Mesenchymal stem cell (in vitro differentiated cells and primary cell): ENCODE measurements at regions not wholly inside any gene's neighbourhood (a gene's known extent, or its start where the extent isn't known, plus 50 kb on each side); places are given as distances from the start of the nearest gene placed in this dataset.

Experiments used
- DNase-seq: peaks from one replicate; pipeline ENCODE4 v3.0.0-alpha.2; 2013
- H2AFZ ChIP-seq: one replicate; pipeline ENCODE4 v1.6.1; 2013; ENCODE audit warnings: low read depth, mild to moderate bottlenecking, control low read depth, inconsistent platforms, low read length, moderate library complexity
- H2AK5ac ChIP-seq: 2 replicates; pipeline ENCODE4 v1.6.1; 2013; ENCODE audit warnings: low read length, moderate library complexity, mild to moderate bottlenecking, inconsistent platforms; ENCODE audit not compliant: severe bottlenecking
- H2BK120ac ChIP-seq: one replicate; pipeline ENCODE4 v1.6.1; 2013; ENCODE audit warnings: low read depth, mild to moderate bottlenecking, inconsistent platforms, low read length, moderate library complexity
- H2BK12ac ChIP-seq, 2 experiments: one replicate each; pipeline ENCODE4 v1.6.1; 2013; ENCODE audit warnings: inconsistent platforms in 2 of 2, low read length in 2 of 2, mild to moderate bottlenecking in 2 of 2, moderate library complexity in 2 of 2, control low read depth in 1 of 2
- H2BK15ac ChIP-seq: one replicate; pipeline ENCODE4 v1.6.1; 2013; ENCODE audit warnings: mild to moderate bottlenecking, low read depth, inconsistent platforms; ENCODE audit not compliant: poor library complexity, severe bottlenecking
- H2BK5ac ChIP-seq: 2 replicates; pipeline ENCODE4 v1.6.1; 2013; ENCODE audit warnings: low read depth, mild to moderate bottlenecking, low read length, control low read depth, inconsistent platforms; ENCODE audit not compliant: poor library complexity, severe bottlenecking
- H3K14ac ChIP-seq, 2 experiments: one replicate each; pipeline ENCODE4 v1.6.1; 2013; ENCODE audit warnings: inconsistent platforms in 2 of 2, low read length in 2 of 2, control low read depth in 1 of 2, mild to moderate bottlenecking in 1 of 2, moderate library complexity in 1 of 2
- H3K18ac ChIP-seq, 2 experiments: one replicate each; pipeline ENCODE4 v1.6.1; 2013; ENCODE audit warnings: inconsistent platforms in 2 of 2, low read length in 2 of 2, control low read depth in 1 of 2, low read depth in 1 of 2, mild to moderate bottlenecking in 1 of 2
- H3K23ac ChIP-seq, 2 experiments: one replicate each; pipeline ENCODE4 v1.6.1; 2013; ENCODE audit warnings: inconsistent platforms in 2 of 2, low read length in 2 of 2, mild to moderate bottlenecking in 2 of 2, moderate library complexity in 2 of 2, control low read depth in 1 of 2
- H3K27ac ChIP-seq: 2 replicates; pipeline ENCODE4 v1.5.1; 2013; ENCODE audit warnings: mild to moderate bottlenecking, moderate library complexity, low read length, control low read depth, inconsistent platforms; ENCODE audit not compliant: poor library complexity, severe bottlenecking
- H3K27me3 ChIP-seq, 2 experiments: 2 replicates each; pipeline versions ENCODE4 v1.6.1 to v1.7.0; 2013; ENCODE audit warnings: low read length in 2 of 2, mild to moderate bottlenecking in 2 of 2, moderate library complexity in 2 of 2, control low read depth in 1 of 2, inconsistent platforms in 1 of 2; ENCODE audit not compliant: control insufficient read depth in 1 of 2, insufficient read depth in 1 of 2
- H3K36me3 ChIP-seq, 2 experiments: 2 replicates each; pipeline versions ENCODE4 v1.6.1 to v1.7.0; 2013; ENCODE audit warnings: low read length in 2 of 2, control low read depth in 1 of 2, inconsistent platforms in 1 of 2, low read depth in 1 of 2, mild to moderate bottlenecking in 1 of 2; ENCODE audit not compliant: insufficient read depth in 2 of 2, control insufficient read depth in 1 of 2
- H3K4ac ChIP-seq, 2 experiments: one replicate each; pipeline ENCODE4 v1.6.1; 2013; ENCODE audit warnings: inconsistent platforms in 2 of 2, low read length in 2 of 2, mild to moderate bottlenecking in 2 of 2, moderate library complexity in 2 of 2, control low read depth in 1 of 2, low read depth in 1 of 2
- H3K4me1 ChIP-seq: 2 replicates; pipeline ENCODE4 v1.6.1; 2013; ENCODE audit warnings: low read depth, low read length, control low read depth; ENCODE audit not compliant: control insufficient read depth, insufficient read depth
- H3K4me2 ChIP-seq: 2 replicates; pipeline ENCODE4 v1.6.1; 2013; ENCODE audit warnings: low read length, mild to moderate bottlenecking, inconsistent platforms; ENCODE audit not compliant: poor library complexity, severe bottlenecking
- H3K4me3 ChIP-seq, 2 experiments: 2 replicates each; pipeline versions ENCODE4 v1.5.1 to v1.7.0; 2013; ENCODE audit warnings: low read length in 2 of 2, mild to moderate bottlenecking in 2 of 2, control low read depth in 1 of 2, low read depth in 1 of 2; ENCODE audit not compliant: insufficient read depth in 1 of 2
- H3K79me1 ChIP-seq: replicated peaks from 2 replicates; pipeline ENCODE4 v1.6.1; 2013; ENCODE audit warnings: mild to moderate bottlenecking, control low read depth, low read length, inconsistent platforms; ENCODE audit not compliant: poor library complexity, severe bottlenecking
- H3K9ac ChIP-seq: 2 replicates; pipeline ENCODE4 v1.7.0; 2013; ENCODE audit warnings: mild to moderate bottlenecking, low read length, moderate library complexity
- H3K9me3 ChIP-seq: 2 replicates; pipeline ENCODE4 v1.7.0; 2013; ENCODE audit warnings: mild to moderate bottlenecking, low read length; ENCODE audit not compliant: control insufficient read depth
- H4K8ac ChIP-seq: one replicate; pipeline ENCODE4 v1.6.1; 2013; ENCODE audit warnings: inconsistent platforms, mild to moderate bottlenecking, low read length, moderate library complexity
- H4K91ac ChIP-seq: one replicate; pipeline ENCODE4 v1.6.1; 2013; ENCODE audit warnings: mild to moderate bottlenecking, low read length, inconsistent platforms
- WGBS: methylation state at CpG from one replicate; pipeline ENCODE4 v1.1.7; 2013; ENCODE audit warnings: mixed read lengths; 5-methylcytosine and 5-hydroxymethylcytosine counted together

DNA sequence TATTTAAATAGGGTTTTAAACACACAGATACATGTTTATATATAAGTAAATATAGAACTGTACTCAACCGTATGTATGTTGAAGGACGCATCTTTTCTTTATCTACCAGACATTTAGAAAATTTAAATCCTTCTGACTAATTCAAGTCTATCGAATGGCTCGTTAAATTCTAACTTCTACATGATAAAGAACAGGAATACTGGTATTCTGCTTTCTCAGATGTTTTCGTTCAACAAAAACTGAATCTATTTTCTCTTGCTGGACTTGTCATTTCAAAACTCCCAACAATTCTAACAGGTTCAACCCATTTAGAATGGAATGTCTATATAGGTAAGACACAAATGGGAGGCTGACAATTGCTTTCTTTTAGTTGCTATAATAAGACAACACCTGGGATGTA, 978.3 kb upstream of the ADGRL3 start:
- Histone ChIP-seq H4K8ac (no peak overlapping the region), H3K4me3 (no peak overlapping the region), H3K4me1 (no peaks in the 10 kb centered on the region), H4K91ac (no peak overlapping the region), H2AK5ac (no peak overlapping the region), H2BK15ac (no peak overlapping the region), H3K36me3 (no peaks in the 10 kb centered on the region), H2BK120ac (no peak overlapping the region), H3K27me3 (no peaks in the 10 kb centered on the region), H2BK12ac (no peak overlapping the region), H2BK5ac (no peak overlapping the region), H3K4me2 (no peak overlapping the region), H2AFZ (no peak overlapping the region), H3K9me3 (no peaks in the 10 kb centered on the region), H3K4ac (no peak overlapping the region), H3K27ac (no peak overlapping the region), H3K18ac (no peak overlapping the region), H3K79me1 (no peaks in the 10 kb centered on the region), H3K23ac (no peak overlapping the region), H3K9ac (no peak overlapping the region), H3K14ac (no peak overlapping the region)
- 100% methylated on average over 5 of the region's 5 CpGs for WGBS
- DNase-seq: no peak

DNA sequence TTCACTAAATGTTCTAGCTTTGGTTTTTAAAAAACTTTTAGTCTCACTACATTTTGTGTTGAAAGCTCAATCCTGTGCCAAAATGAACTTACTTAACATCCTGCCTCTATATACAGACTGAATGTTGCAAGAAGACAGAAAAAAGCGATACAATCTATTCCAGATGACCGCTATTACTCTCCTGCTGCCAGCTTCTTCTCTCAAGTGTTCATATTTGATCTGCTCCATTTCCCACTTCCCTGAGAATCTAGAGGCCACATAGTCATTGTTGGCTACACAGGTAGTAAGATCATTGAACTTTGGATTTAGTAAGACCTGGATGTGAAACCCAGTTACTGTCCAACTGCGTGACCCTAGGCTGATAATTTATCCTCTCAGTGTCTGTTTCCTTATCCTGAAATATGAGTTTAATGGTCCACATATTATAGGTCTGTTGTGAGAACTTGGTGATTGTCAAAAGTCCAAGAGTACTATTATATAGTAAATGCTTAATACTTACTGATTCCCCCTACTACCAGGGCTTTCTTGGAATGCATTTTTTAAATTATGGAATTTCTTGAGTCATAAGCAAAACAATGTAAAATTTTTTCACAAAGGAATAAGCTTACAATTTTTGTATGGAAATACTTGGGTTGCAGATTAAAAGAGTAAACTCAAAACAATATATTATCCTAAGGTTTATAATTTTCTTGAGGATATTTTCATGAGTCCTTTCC, 976.8 kb upstream of the ADGRL3 start:
- no peak overlapping the region for H3K27ac ChIP-seq
- no peak overlapping the region for H2BK120ac ChIP-seq
- H2AFZ ChIP-seq: no peak overlapping the region
- 100% methylated on average over 3 of the region's 3 CpGs for WGBS
- peak; percentile 22 for DNase-seq
- no peaks in the 10 kb centered on the region for H3K79me1 ChIP-seq
- no peak overlapping the region for H3K14ac ChIP-seq
- no peaks in the 10 kb centered on the region for H3K9me3 ChIP-seq
- no peak overlapping the region for H3K4me3 ChIP-seq
- no peak overlapping the region for H4K91ac ChIP-seq
- no peaks in the 10 kb centered on the region for H3K36me3 ChIP-seq
- no peak overlapping the region for H3K4ac ChIP-seq
- H2BK15ac ChIP-seq: no peak overlapping the region
- no peak overlapping the region for H3K4me2 ChIP-seq
- H2AK5ac ChIP-seq: no peak overlapping the region
- no peak overlapping the region for H3K23ac ChIP-seq
- no peak overlapping the region for H2BK5ac ChIP-seq
- H3K9ac ChIP-seq: no peak overlapping the region
- no peak overlapping the region for H3K18ac ChIP-seq
- H4K8ac ChIP-seq: no peak overlapping the region
- H2BK12ac ChIP-seq: no peak overlapping the region
- no peaks in the 10 kb centered on the region for H3K4me1 ChIP-seq
- H3K27me3 ChIP-seq: no peaks in the 10 kb centered on the region

DNA sequence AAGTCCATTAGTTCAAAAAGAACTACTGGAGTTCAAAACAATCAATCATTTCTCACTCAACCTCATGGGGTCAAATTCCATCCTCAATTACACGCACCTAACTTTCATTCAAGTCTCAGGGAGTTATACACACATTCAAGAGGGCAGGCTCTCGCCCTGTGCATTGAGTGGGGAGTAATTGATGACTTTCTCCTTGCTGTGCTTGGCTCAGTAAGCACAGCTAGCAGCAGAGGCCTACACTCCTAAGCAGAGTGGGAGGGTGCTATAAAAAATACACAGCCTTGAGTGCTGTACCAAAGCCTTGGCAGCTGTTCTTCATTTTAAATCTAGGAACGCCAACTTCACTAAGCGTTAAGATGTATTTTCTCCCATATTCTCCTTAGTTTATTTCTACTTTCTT, 958.3 kb upstream of the ADGRL3 start:
- Histone ChIP-seq H2BK120ac (no peak overlapping the region), H2BK5ac (no peak overlapping the region), H3K14ac (no peak overlapping the region), H2AFZ (peak overlapping the region; percentile 61), H3K9ac (no peak overlapping the region), H2BK12ac (no peak overlapping the region), H2BK15ac (no peak overlapping the region), H4K91ac (no peak overlapping the region), H2AK5ac (no peak overlapping the region), H3K4me1 (no peaks in the 10 kb centered on the region), H3K9me3 (no peaks in the 10 kb centered on the region), H3K4me3 (no peak overlapping the region), H3K4ac (no peak overlapping the region), H3K18ac (no peak overlapping the region), H4K8ac (no peak overlapping the region), H3K23ac (no peak overlapping the region), H3K27me3 (no peaks in the 10 kb centered on the region), H3K27ac (no peak overlapping the region), H3K36me3 (no peaks in the 10 kb centered on the region), H3K79me1 (no peaks in the 10 kb centered on the region), H3K4me2 (no peak overlapping the region)
- 80% methylated on average over 4 of the region's 4 CpGs for WGBS
- DNase-seq: no peak

DNA sequence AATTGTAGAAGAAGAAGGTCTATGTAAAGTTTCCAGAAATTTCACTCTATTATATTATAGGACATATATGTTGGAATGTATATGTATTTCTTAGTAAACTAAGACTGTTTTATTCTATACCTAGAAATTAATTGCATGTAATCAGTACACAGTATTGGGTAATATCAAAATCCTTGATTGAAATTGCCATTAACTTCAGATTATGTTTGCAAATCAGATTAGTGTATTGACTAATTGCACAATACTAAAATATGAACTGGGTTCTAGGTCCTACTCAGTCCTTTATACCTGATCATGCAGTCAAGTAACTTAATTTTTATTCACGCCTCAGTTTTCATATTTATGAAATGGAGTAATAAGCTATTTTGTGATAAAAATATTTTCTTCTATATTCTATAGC, 950.3 kb upstream of the ADGRL3 start:
- no peak for DNase-seq

More for the DNA sequence above, 950.3 kb upstream of the ADGRL3 start:
- no peaks in the 10 kb centered on the region for H3K27me3 ChIP-seq
- H2AK5ac ChIP-seq: no peak overlapping the region
- no peak overlapping the region for H2AFZ ChIP-seq
- no peak overlapping the region for H3K18ac ChIP-seq
- H2BK120ac ChIP-seq: no peak overlapping the region
- no peak overlapping the region for H3K23ac ChIP-seq
- no peak overlapping the region for H2BK12ac ChIP-seq
- no peaks in the 10 kb centered on the region for H3K36me3 ChIP-seq
- H3K9me3 ChIP-seq: no peaks in the 10 kb centered on the region
- H3K14ac ChIP-seq: no peak overlapping the region
- WGBS: no CpG with 5 or more reads among the region's 1 CpG
- H3K4me1 ChIP-seq: no peaks in the 10 kb centered on the region
- H3K4me2 ChIP-seq: no peak overlapping the region
- no peak overlapping the region for H2BK15ac ChIP-seq
- no peak overlapping the region for H4K8ac ChIP-seq
- no peak overlapping the region for H3K27ac ChIP-seq
- no peak overlapping the region for H2BK5ac ChIP-seq
- H3K4ac ChIP-seq: no peak overlapping the region
- no peak overlapping the region for H3K4me3 ChIP-seq
- H3K79me1 ChIP-seq: no peaks in the 10 kb centered on the region
- H3K9ac ChIP-seq: no peak overlapping the region
- no peak overlapping the region for H4K91ac ChIP-seq
